ENCODE measurements at regions not wholly inside any gene's neighbourhood (a gene's known extent, or its start where the extent isn't known, plus 50 kb on each side); places are given as distances from the start of the nearest gene placed in this dataset.

GRCh38 chr16:79372503-79373184 is 227.9 kb downstream of the MAF start:
- Histone ChIP-seq H3K79me2 (replicated peaks; ENCODE audit: insufficient read depth, low read length) (no peaks in the 10 kb centered on the region), H3K27me3 (ENCODE audit: insufficient read depth, low read depth, low read length) (no peaks in the 10 kb centered on the region), H3K4me3 (ENCODE audit: low read length) (no peak overlapping the region), H3K9me2 (ENCODE audit: insufficient read depth, low read length) (no peaks in the 10 kb centered on the region), H3F3A (ENCODE audit: insufficient read depth, low read length, poor library complexity, severe bottlenecking) (no peaks in the 10 kb centered on the region), H3K36me3 (ENCODE audit: insufficient read depth, low read length) (no peaks in the 10 kb centered on the region), H3K9me3 (ENCODE audit: low read length) (no peaks in the 10 kb centered on the region), H4K20me1 (ENCODE audit: insufficient read depth) (no peaks in the 10 kb centered on the region), H3K4me2 (ENCODE audit: low read length) (no peak overlapping the region), H2AFZ (ENCODE audit: low read depth, low read length) (no peak overlapping the region), H3K27ac (ENCODE audit: low read length) (no peak overlapping the region), H3K9ac (ENCODE audit: low read length) (no peak overlapping the region)
- TF ChIP-seq SMC3 (conservative IDR thresholded peaks at IDR 0.05; ENCODE audit: poor library complexity): no peak
- TF ChIP-seq CTCF (IDR thresholded peaks at IDR 0.05; ENCODE audit: poor library complexity, severe bottlenecking): no peak

- H3K27me3 ChIP-seq (ENCODE audit: insufficient read depth, low read depth, low read length): no peaks in the 10 kb centered on the region
- no peaks in the 10 kb centered on the region for H3K9me3 ChIP-seq (ENCODE audit: low read length)
- H3K27ac ChIP-seq (ENCODE audit: low read length): no peak overlapping the region
- H4K20me1 ChIP-seq (ENCODE audit: insufficient read depth): no peaks in the 10 kb centered on the region
- H3F3A ChIP-seq (ENCODE audit: insufficient read depth, low read length, poor library complexity, severe bottlenecking): no peaks in the 10 kb centered on the region
- no peaks in the 10 kb centered on the region for H3K79me2 ChIP-seq (replicated peaks; ENCODE audit: insufficient read depth, low read length)
- H3K9me2 ChIP-seq (ENCODE audit: insufficient read depth, low read length): no peaks in the 10 kb centered on the region
- no peak overlapping the region for H3K9ac ChIP-seq (ENCODE audit: low read length)
- H3K36me3 ChIP-seq (ENCODE audit: insufficient read depth, low read length): no peaks in the 10 kb centered on the region
- H3K4me2 ChIP-seq (ENCODE audit: low read length): no peak overlapping the region
- TF ChIP-seq CTCF (IDR thresholded peaks at IDR 0.05; ENCODE audit: poor library complexity, severe bottlenecking) (no peak), REST (IDR thresholded peaks at IDR 0.05; ENCODE audit: borderline replicate concordance) (no peak), TAF1 (IDR thresholded peaks at IDR 0.05; ENCODE audit: low read depth) (no peak), EZH2 (IDR thresholded peaks at IDR 0.05; ENCODE audit: borderline replicate concordance, insufficient read depth, low read length, poor library complexity, severe bottlenecking) (no peak), MXI1 (conservative IDR thresholded peaks at IDR 0.05; ENCODE audit: poor library complexity, severe bottlenecking) (no peak), RAD21 (conservative IDR thresholded peaks at IDR 0.05) (no peak), POLR2AphosphoS5 (IDR thresholded peaks at IDR 0.05) (no peak), EP300 (conservative IDR thresholded peaks at IDR 0.05; ENCODE audit: poor library complexity, severe bottlenecking) (no peak), SMC3 (conservative IDR thresholded peaks at IDR 0.05; ENCODE audit: poor library complexity) (no peak)
- no peak overlapping the region for H2AFZ ChIP-seq (ENCODE audit: low read depth, low read length)
- H3K4me3 ChIP-seq (ENCODE audit: low read length): no peak overlapping the region
Measured at GRCh38 chr16:79370736-79371135, 229.8 kb downstream of the MAF start.

Measured in neural cell (in vitro differentiated cells).